IMR-90 (cell line): ENCODE measurements at regions not wholly inside any gene's neighbourhood (a gene's known extent, or its start where the extent isn't known, plus 50 kb on each side); places are given as distances from the start of the nearest gene placed in this dataset.

Experiments
- ATAC-seq: fragments of 200-7000 bp; cut with Tn5 transposase; 2 replicates; pipeline ENCODE4 v1.9.1; 2020; ENCODE audit warnings: low read depth, mild to moderate bottlenecking, moderate library complexity
- BruUV-seq: library from RNA; stranded (reverse); fragments of 400-500 nt; replicated peaks from 2 replicates; lab custom pipeline; 2021; lab: Mats Ljungman, UMichigan
- CTCF ChIA-PET: fragments of 300-600 bp; formaldehyde crosslinking; extraction: SDS; loops from one replicate; lab custom pipeline; 2021; ENCODE audit warnings: antibody characterized with exemption; lab: Yijun Ruan, JAX
- POLR2A ChIA-PET: fragments of 300-600 bp; sonication (Branson Sonifier 250); formaldehyde crosslinking; loops from one replicate; lab custom pipeline; 2022; ENCODE audit warnings: antibody characterized with exemption; ENCODE audit not compliant: unreplicated experiment; lab: Charles Lee
- DNase-seq: peaks from one replicate; pipeline ENCODE4 v3.0.0; 2013
- H2AFZ ChIP-seq: replicated peaks from 2 replicates; pipeline ENCODE3; 2013; ENCODE audit warnings: low read length, mild to moderate bottlenecking; ENCODE audit not compliant: poor library complexity
- H2AK5ac ChIP-seq: 2 replicates; pipeline ENCODE4 v1.6.1; 2013; ENCODE audit warnings: low read depth, low read length, inconsistent platforms
- H2AK9ac ChIP-seq: replicated peaks from 2 replicates; pipeline ENCODE3; 2013; ENCODE audit warnings: mild to moderate bottlenecking, low read depth, low read length, moderate library complexity; ENCODE audit not compliant: poor library complexity
- H2BK120ac ChIP-seq: 2 replicates; pipeline ENCODE4 v1.6.1; 2013; ENCODE audit warnings: low read depth, low read length, inconsistent platforms
- H2BK15ac ChIP-seq: 3 replicates; pipeline ENCODE4 v1.6.1; 2013; ENCODE audit warnings: low read depth, low read length, inconsistent platforms
- H2BK20ac ChIP-seq: 2 replicates; pipeline ENCODE4 v1.6.1; 2013; ENCODE audit warnings: low read depth, mild to moderate bottlenecking, inconsistent platforms, low read length, moderate library complexity
- H2BK5ac ChIP-seq: 2 replicates; pipeline ENCODE4 v1.6.1; 2013; ENCODE audit warnings: mild to moderate bottlenecking, low read depth, low read length, inconsistent platforms; ENCODE audit not compliant: poor library complexity, severe bottlenecking
- H3K14ac ChIP-seq: replicated peaks from 2 replicates; pipeline ENCODE4 v1.6.1; 2013; ENCODE audit warnings: low read depth, low read length, inconsistent platforms
- H3K18ac ChIP-seq: 2 replicates; pipeline ENCODE4 v1.6.1; 2013; ENCODE audit warnings: low read depth, low read length, control low read depth
- H3K23ac ChIP-seq: 2 replicates; pipeline ENCODE4 v1.6.1; 2013; ENCODE audit warnings: low read depth, low read length, inconsistent platforms
- H3K27ac ChIP-seq: 2 replicates; pipeline ENCODE4 v1.5.1; 2013; ENCODE audit warnings: mild to moderate bottlenecking, control low read depth, low read length; ENCODE audit not compliant: insufficient read depth
- H3K27me3 ChIP-seq: 2 replicates; pipeline ENCODE4 v1.6.1; 2013; ENCODE audit warnings: low read length; ENCODE audit not compliant: control insufficient read depth, insufficient read depth
- H3K36me3 ChIP-seq: 2 replicates; pipeline ENCODE4 v1.6.1; 2013; ENCODE audit warnings: low read length, mixed read lengths; ENCODE audit not compliant: control insufficient read depth, insufficient read depth
- H3K4ac ChIP-seq: 2 replicates; pipeline ENCODE4 v1.6.1; 2013; ENCODE audit warnings: low read depth, low read length, inconsistent platforms
- H3K4me1 ChIP-seq: 2 replicates; pipeline ENCODE4 v1.6.1; 2013; ENCODE audit warnings: low read length, mixed read lengths; ENCODE audit not compliant: control insufficient read depth, insufficient read depth
- H3K4me2 ChIP-seq: 2 replicates; pipeline ENCODE4 v1.6.1; 2013; ENCODE audit warnings: low read depth, mild to moderate bottlenecking, control low read depth, low read length, moderate library complexity
- H3K4me3 ChIP-seq: 2 replicates; pipeline ENCODE4 v1.5.1; 2013; ENCODE audit warnings: low read depth, mild to moderate bottlenecking, control low read depth, low read length, moderate library complexity; ENCODE audit not compliant: insufficient read depth
- H3K56ac ChIP-seq: 2 replicates; pipeline ENCODE4 v1.6.1; 2013; ENCODE audit warnings: low read length, inconsistent platforms; ENCODE audit not compliant: insufficient read depth; ENCODE audit errors: extremely low read depth
- H3K79me1 ChIP-seq, 2 experiments: 2 replicates each; pipeline ENCODE4 v1.6.1; 2013; ENCODE audit warnings: low read length in 2 of 2, inconsistent platforms in 1 of 2, low read depth in 1 of 2
- H3K9ac ChIP-seq: 2 replicates; pipeline ENCODE4 v1.6.1; 2013; ENCODE audit warnings: low read depth, low read length, control low read depth
- H3K9me1 ChIP-seq: 2 replicates; pipeline ENCODE4 v1.6.1; 2013; ENCODE audit warnings: low read length, inconsistent platforms; ENCODE audit not compliant: insufficient read depth
- H3K9me3 ChIP-seq: 2 replicates; pipeline ENCODE4 v1.6.1; 2013; ENCODE audit warnings: low read length; ENCODE audit not compliant: control insufficient read depth, insufficient read depth
- H4K20me1 ChIP-seq: 2 replicates; pipeline ENCODE4 v1.6.1; 2013; ENCODE audit warnings: low read length, inconsistent platforms; ENCODE audit not compliant: insufficient read depth
- H4K5ac ChIP-seq: 2 replicates; pipeline ENCODE4 v1.6.1; 2013; ENCODE audit warnings: mild to moderate bottlenecking, low read depth, low read length, control low read depth
- H4K8ac ChIP-seq, 2 experiments: 2 replicates each; pipeline ENCODE4 v1.6.1; 2013; ENCODE audit warnings: low read depth in 2 of 2, low read length in 2 of 2, control low read depth in 1 of 2, inconsistent platforms in 1 of 2
- H4K91ac ChIP-seq: 2 replicates; pipeline ENCODE4 v1.6.1; 2013; ENCODE audit warnings: low read depth, low read length, inconsistent platforms; ENCODE audit not compliant: insufficient read depth
- BHLHE40 ChIP-seq: fragments of 150-350 bp; IDR thresholded peaks from 2 replicates; pipeline ENCODE4 v1.6.1; 2016; ENCODE audit warnings: mild to moderate bottlenecking, low read depth, low read length
- CEBPB ChIP-seq: IDR thresholded peaks from 2 replicates; pipeline ENCODE4 v1.6.1; 2012; ENCODE audit warnings: low read depth, low read length, improper control_type of control experiment
- CHD1 ChIP-seq: IDR thresholded peaks from 2 replicates; pipeline ENCODE4 v1.6.1; 2012; ENCODE audit warnings: low read depth, low read length, improper control_type of control experiment
- FOS ChIP-seq: fragments of 150-350 bp; IDR thresholded peaks from 2 replicates; pipeline ENCODE4 v1.6.1; 2016; ENCODE audit warnings: low read depth, low read length
- MAZ ChIP-seq: IDR thresholded peaks from 2 replicates; pipeline ENCODE4 v1.6.1; 2012; ENCODE audit warnings: low read depth, mild to moderate bottlenecking, low read length, improper control_type of control experiment, moderate library complexity, borderline replicate concordance
- MXI1 ChIP-seq: IDR thresholded peaks from 2 replicates; pipeline ENCODE4 v1.6.1; 2012; ENCODE audit warnings: low read depth, mild to moderate bottlenecking, low read length, moderate library complexity, borderline replicate concordance
- NFE2L2 ChIP-seq: fragments of 150-350 bp; IDR thresholded peaks from 2 replicates; pipeline ENCODE4 v1.6.1; 2016; ENCODE audit warnings: low read depth, mild to moderate bottlenecking, low read length
- POLR2A ChIP-seq: IDR thresholded peaks from 2 replicates; pipeline ENCODE4 v1.6.1; 2012; ENCODE audit warnings: mild to moderate bottlenecking, low read depth, low read length
- RAD21 ChIP-seq: IDR thresholded peaks from 2 replicates; pipeline ENCODE4 v1.6.1; 2012; ENCODE audit warnings: low read length, improper control_type of control experiment
- RCOR1 ChIP-seq: IDR thresholded peaks from 2 replicates; pipeline ENCODE4 v1.6.1; 2012; ENCODE audit warnings: mild to moderate bottlenecking, low read length, improper control_type of control experiment; ENCODE audit not compliant: insufficient replicate concordance
- RFX5 ChIP-seq: IDR thresholded peaks from 2 replicates; pipeline ENCODE4 v1.8.0; 2012; ENCODE audit warnings: low read depth, mild to moderate bottlenecking, low read length, moderate library complexity
- WGBS, 2 experiments: methylation state at CpG; one replicate each; pipeline versions ENCODE4 v1.1.5 to v1.1.7; 2013; ENCODE audit warnings: missing lambda C conversion rate in 2 of 2; ENCODE audit not compliant: insufficient read length in 1 of 2; ENCODE audit errors: extremely low coverage in 2 of 2; 5-methylcytosine and 5-hydroxymethylcytosine counted together
- dilution Hi-C: fragments of 300-500 bp; cut with HindIII; formaldehyde crosslinking; loops from one replicate; pipeline ENCODE4 v1.14.3; 2018; ENCODE audit warnings: low sequenced_read_pairs; ENCODE audit not compliant: unreplicated experiment
- in situ Hi-C: fragments of 300-500 bp; cut with MboI; formaldehyde crosslinking; loops from 3 replicates; pipeline ENCODE4 v1.14.3; 2019; ENCODE audit warnings: low sequenced_read_pairs, inconsistent platforms, mixed read lengths
- intact Hi-C: fragments of 100-400 bp; cut with micrococcal nuclease; formaldehyde crosslinking; loops from 2 replicates; pipeline ENCODE4 v1.10.0; 2022
- TF ChIP-seq, protein P1 (sequence below): conservative IDR thresholded peaks from 2 replicates; pipeline ENCODE4 v1.5.1; 2012; ENCODE audit warnings: mild to moderate bottlenecking, low read depth, low read length, improper control_type of control experiment
- TF ChIP-seq, protein P2 (sequence below): fragments of 150-350 bp; IDR thresholded peaks from 2 replicates; pipeline ENCODE4 v1.6.1; 2017; ENCODE audit warnings: mild to moderate bottlenecking, antibody characterized with exemption, low read length, low read depth
- TF ChIP-seq, protein P3 (sequence below): fragments of 150-350 bp; IDR thresholded peaks from 2 replicates; pipeline ENCODE4 v1.6.1; 2016; ENCODE audit warnings: low read depth, mild to moderate bottlenecking, low read length, moderate library complexity, borderline replicate concordance

DNA sequence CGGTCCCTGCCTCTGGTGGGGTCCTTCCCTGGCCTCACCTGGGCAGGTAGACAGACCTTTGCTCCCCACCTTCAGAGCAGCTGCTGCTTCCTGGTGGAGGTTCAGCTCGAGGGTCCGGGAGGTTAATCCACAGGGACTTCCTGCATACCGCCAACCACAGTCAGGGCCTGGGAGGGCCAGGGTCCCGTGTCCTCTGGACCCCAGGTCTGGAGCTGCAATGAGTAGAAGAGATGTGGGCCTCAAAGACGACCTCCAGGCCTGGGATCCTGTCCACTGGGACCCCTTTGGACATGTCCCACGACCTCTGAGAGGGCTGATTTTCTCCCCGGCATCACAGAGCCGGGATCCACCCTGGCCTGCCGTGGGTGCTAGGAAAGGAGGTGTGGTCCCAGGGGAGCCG is 223.3 kb upstream of the TCERG1L start:
- no peaks in the 10 kb centered on the region for H3K27me3 ChIP-seq
- H4K5ac ChIP-seq, result no peak overlapping the region
- peaks cover 38% of the 10 kb centered on the region for H3K9me3 ChIP-seq
- in situ Hi-C loops, result no loop called here
- no peak overlapping the region for H2BK15ac ChIP-seq
- dilution Hi-C loops, result no loop called here
- POLR2A ChIA-PET, result no interaction called here
- no peak overlapping the region for H3K14ac ChIP-seq
- no peak overlapping the region for H2AK5ac ChIP-seq
- peak overlapping the region; percentile 50 for H2AK9ac ChIP-seq
- no peak overlapping the region for H2BK120ac ChIP-seq
- H3K79me1 ChIP-seq, result no peaks in the 10 kb centered on the region
- H4K91ac ChIP-seq, result no peak overlapping the region
- 100% methylated on average over 1 of the region's 11 CpGs; no CpG with 5 or more reads in 1 of the 2 experiments for WGBS, 2 experiments
- H4K8ac ChIP-seq, result no peak overlapping the region
- no peak for ATAC-seq
- BruUV-seq, result no TSS peak
- TF ChIP-seq MXI1 (no peak), RAD21 (no peak), BHLHE40 (no peak), MAZ (no peak), CEBPB (no peak), NFE2L2 (no peak), FOS (no peak), CHD1 (no peak), RCOR1 (no peak), RFX5 (no peak), POLR2A (no peak)
- TF ChIP-seq, protein P1, sequence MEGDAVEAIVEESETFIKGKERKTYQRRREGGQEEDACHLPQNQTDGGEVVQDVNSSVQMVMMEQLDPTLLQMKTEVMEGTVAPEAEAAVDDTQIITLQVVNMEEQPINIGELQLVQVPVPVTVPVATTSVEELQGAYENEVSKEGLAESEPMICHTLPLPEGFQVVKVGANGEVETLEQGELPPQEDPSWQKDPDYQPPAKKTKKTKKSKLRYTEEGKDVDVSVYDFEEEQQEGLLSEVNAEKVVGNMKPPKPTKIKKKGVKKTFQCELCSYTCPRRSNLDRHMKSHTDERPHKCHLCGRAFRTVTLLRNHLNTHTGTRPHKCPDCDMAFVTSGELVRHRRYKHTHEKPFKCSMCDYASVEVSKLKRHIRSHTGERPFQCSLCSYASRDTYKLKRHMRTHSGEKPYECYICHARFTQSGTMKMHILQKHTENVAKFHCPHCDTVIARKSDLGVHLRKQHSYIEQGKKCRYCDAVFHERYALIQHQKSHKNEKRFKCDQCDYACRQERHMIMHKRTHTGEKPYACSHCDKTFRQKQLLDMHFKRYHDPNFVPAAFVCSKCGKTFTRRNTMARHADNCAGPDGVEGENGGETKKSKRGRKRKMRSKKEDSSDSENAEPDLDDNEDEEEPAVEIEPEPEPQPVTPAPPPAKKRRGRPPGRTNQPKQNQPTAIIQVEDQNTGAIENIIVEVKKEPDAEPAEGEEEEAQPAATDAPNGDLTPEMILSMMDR, result no peak
- TF ChIP-seq, protein P2, sequence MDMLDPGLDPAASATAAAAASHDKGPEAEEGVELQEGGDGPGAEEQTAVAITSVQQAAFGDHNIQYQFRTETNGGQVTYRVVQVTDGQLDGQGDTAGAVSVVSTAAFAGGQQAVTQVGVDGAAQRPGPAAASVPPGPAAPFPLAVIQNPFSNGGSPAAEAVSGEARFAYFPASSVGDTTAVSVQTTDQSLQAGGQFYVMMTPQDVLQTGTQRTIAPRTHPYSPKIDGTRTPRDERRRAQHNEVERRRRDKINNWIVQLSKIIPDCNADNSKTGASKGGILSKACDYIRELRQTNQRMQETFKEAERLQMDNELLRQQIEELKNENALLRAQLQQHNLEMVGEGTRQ, result no peak
- TF ChIP-seq, protein P3, sequence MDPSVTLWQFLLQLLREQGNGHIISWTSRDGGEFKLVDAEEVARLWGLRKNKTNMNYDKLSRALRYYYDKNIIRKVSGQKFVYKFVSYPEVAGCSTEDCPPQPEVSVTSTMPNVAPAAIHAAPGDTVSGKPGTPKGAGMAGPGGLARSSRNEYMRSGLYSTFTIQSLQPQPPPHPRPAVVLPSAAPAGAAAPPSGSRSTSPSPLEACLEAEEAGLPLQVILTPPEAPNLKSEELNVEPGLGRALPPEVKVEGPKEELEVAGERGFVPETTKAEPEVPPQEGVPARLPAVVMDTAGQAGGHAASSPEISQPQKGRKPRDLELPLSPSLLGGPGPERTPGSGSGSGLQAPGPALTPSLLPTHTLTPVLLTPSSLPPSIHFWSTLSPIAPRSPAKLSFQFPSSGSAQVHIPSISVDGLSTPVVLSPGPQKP, result no peak
- no peaks in the 10 kb centered on the region for H3K4me1 ChIP-seq
- H3K18ac ChIP-seq, result no peak overlapping the region
- H2BK20ac ChIP-seq, result no peak overlapping the region
- no peak overlapping the region for H3K27ac ChIP-seq
- H3K56ac ChIP-seq, result no peak overlapping the region
- DNase-seq, result no peak
- H3K4me3 ChIP-seq, result no peak overlapping the region
- H3K4ac ChIP-seq, result no peak overlapping the region
- no peaks in the 10 kb centered on the region for H3K9me1 ChIP-seq
- H3K36me3 ChIP-seq, result no peaks in the 10 kb centered on the region
- no peaks in the 10 kb centered on the region for H4K20me1 ChIP-seq
- H2AFZ ChIP-seq, result no peak overlapping the region
- no peak overlapping the region for H3K23ac ChIP-seq
- no peak overlapping the region for H3K4me2 ChIP-seq
- intact Hi-C loops, result no loop called here
- no peak overlapping the region for H2BK5ac ChIP-seq
- no peak overlapping the region for H3K9ac ChIP-seq
- CTCF ChIA-PET, result no interaction called here
